ENCODE measurements at regions not wholly inside any gene's neighbourhood (a gene's known extent, or its start where the extent isn't known, plus 50 kb on each side); places are given as distances from the start of the nearest gene placed in this dataset.

DNA sequence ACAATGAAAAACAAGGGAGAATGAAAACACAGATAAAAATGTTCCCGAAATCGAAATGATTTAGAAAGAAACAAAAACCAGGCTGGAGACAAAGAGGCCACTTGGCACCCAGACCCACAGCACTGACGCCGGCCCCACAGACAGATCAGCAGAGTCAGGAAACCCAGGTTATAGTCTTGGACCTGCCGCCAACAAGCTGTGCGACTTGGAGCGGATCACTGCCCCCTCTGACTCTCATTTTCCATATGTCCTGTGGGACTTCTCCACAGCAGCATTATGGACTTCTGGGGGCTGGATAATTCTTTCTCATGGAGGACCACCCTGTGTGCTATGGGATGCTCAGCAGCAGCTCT lies 72.4 kb downstream of the MATN1 start:
- TF ChIP-seq CSDC2 (CRISPR knock-in tag; IDR thresholded peaks at IDR 0.05): no peak
- no peak for TF ChIP-seq ESRRG (CRISPR knock-in tag; IDR thresholded peaks at IDR 0.05)
- TF ChIP-seq TCF4 (CRISPR knock-in tag; IDR thresholded peaks at IDR 0.05; ENCODE audit: borderline replicate concordance): no peak
- TF ChIP-seq, protein P1, sequence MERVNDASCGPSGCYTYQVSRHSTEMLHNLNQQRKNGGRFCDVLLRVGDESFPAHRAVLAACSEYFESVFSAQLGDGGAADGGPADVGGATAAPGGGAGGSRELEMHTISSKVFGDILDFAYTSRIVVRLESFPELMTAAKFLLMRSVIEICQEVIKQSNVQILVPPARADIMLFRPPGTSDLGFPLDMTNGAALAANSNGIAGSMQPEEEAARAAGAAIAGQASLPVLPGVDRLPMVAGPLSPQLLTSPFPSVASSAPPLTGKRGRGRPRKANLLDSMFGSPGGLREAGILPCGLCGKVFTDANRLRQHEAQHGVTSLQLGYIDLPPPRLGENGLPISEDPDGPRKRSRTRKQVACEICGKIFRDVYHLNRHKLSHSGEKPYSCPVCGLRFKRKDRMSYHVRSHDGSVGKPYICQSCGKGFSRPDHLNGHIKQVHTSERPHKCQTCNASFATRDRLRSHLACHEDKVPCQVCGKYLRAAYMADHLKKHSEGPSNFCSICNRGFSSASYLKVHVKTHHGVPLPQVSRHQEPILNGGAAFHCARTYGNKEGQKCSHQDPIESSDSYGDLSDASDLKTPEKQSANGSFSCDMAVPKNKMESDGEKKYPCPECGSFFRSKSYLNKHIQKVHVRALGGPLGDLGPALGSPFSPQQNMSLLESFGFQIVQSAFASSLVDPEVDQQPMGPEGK (CRISPR knock-in tag; IDR thresholded peaks at IDR 0.05; ENCODE audit: borderline replicate concordance): no peak
- TF ChIP-seq RARB (CRISPR knock-in tag; IDR thresholded peaks at IDR 0.05): no peak
- TF ChIP-seq ZNF8 (CRISPR knock-in tag; IDR thresholded peaks at IDR 0.05): no peak
- TF ChIP-seq ZC3H10 (CRISPR knock-in tag; IDR thresholded peaks at IDR 0.05): no peak
- TF ChIP-seq, protein P2, sequence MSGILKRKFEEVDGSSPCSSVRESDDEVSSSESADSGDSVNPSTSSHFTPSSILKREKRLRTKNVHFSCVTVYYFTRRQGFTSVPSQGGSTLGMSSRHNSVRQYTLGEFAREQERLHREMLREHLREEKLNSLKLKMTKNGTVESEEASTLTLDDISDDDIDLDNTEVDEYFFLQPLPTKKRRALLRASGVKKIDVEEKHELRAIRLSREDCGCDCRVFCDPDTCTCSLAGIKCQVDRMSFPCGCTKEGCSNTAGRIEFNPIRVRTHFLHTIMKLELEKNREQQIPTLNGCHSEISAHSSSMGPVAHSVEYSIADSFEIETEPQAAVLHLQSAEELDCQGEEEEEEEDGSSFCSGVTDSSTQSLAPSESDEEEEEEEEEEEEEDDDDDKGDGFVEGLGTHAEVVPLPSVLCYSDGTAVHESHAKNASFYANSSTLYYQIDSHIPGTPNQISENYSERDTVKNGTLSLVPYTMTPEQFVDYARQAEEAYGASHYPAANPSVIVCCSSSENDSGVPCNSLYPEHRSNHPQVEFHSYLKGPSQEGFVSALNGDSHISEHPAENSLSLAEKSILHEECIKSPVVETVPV (CRISPR knock-in tag; IDR thresholded peaks at IDR 0.05): no peak
- no peak for TF ChIP-seq ZFP30 (CRISPR knock-in tag; IDR thresholded peaks at IDR 0.05)
- TF ChIP-seq OSR1 (CRISPR knock-in tag; IDR thresholded peaks at IDR 0.05): no peak
